ENCODE measurements at regions not wholly inside any gene's neighbourhood (a gene's known extent, or its start where the extent isn't known, plus 50 kb on each side); places are given as distances from the start of the nearest gene placed in this dataset.

- TF ChIP-seq IRF4 (IDR thresholded peaks at IDR 0.05; ENCODE audit: low read depth, low read length), result no peak
- TF ChIP-seq ZNF274 (IDR thresholded peaks at IDR 0.05; ENCODE audit: insufficient read depth, insufficient read length), result no peak
- TF ChIP-seq JUNB (IDR thresholded peaks at IDR 0.05), result no peak
- no peak for TF ChIP-seq BHLHE40 (IDR thresholded peaks at IDR 0.05; ENCODE audit: borderline replicate concordance in 1 of 2, low read depth in 2 of 2, low read length in 1 of 2)
- TF ChIP-seq ATF2 (IDR thresholded peaks at IDR 0.05; ENCODE audit: low read length), result no peak
Observed at GRCh38 chr1:87707411-87707810, 378.7 kb downstream of the LMO4 start.

Data from GM12878 (cell line).